GM18519 (cell line): ENCODE measurements at regions not wholly inside any gene's neighbourhood (a gene's known extent, or its start where the extent isn't known, plus 50 kb on each side); places are given as distances from the start of the nearest gene placed in this dataset.

Source experiments
- ATAC-seq: cut with Tn5 transposase; IDR thresholded peaks from one replicate; pipeline ENCODE4 v1.9.1; 2021; ENCODE audit warnings: mild to moderate bottlenecking, moderate library complexity; ENCODE audit not compliant: unreplicated experiment, low FRiP score

GRCh38 chr2:125455110-125455509, 1200.8 kb upstream of the GYPC start:
- peak; percentile 61 for ATAC-seq

DNA sequence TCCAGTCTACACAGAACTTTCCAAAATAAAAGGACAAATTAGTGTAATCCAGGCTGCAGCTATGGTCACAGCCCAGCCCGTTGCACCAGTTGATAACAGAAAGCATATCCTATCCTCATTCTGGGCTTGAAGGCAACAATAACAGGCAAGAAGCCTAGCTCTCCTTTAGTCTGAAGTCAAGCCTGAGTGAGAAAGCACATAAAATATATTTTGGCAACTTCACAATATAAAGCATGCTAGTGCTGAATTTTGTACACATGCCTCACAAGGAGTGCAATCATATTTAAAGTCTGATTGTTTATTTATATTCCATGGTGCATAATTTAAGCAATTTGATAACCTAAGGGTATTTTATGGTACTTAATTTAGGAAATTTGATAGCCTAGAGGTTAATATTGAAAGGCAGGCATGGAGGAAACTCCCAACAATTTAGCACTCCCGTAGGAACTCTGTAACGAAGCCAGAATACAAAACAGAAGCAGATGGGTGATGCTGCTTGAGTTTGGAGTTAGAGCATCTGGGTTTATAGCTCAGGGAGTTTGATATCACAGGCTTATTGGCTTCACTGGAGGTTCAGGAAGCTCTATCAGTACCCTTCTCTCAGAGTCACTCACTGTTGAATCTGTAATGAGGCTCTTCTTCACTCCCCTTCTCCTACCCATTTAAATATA, 1199.1 kb upstream of the GYPC start:
- ATAC-seq = no peak

DNA sequence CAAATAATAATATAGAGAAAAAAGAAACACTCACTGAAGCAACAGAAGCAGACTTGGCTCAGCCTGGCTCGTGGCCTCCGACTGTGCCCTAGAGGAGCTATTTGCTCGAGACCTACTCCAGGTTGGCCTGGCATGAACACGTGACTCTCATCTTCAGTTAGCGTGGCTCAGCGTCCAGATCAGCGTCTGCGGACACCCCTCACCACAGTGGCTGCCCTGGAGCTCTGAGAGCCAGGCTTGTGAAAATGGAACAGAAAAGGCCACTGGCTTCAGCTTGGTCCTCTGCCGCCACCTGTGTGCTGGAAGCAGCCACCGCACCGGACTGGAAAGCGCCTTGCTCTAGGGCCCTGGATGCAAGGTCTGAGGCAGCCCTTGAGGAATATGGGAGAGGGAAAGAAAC, 1184.0 kb upstream of the GYPC start:
- no peak for ATAC-seq

DNA sequence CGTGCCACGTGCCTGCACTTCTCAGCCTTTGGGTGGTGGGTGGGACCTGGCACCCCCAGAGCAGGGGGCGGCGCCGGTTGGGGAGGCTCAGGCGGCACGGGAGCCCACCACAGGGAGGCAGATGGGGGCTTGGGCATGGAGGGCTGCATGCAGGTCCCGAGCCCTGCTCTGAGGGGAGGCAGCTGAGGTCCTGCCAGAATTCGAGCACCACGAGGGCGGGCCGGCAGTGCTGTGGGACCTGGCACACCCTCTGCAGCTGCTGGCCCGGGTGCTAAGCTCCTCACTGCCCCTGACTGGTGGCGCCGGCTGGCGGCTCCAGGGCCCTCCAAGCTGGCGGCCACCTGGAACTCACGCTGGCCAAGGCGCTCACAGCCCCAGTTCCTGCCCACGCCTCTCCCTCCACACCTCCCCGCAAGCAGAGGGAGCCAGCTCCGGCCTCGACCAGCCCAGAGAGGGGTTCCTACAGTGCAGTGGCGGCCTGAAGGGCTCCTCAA, 1176.8 kb upstream of the GYPC start:
- no peak for ATAC-seq

- no peak for ATAC-seq
Measured at GRCh38 chr2:125490308-125490707, 1165.7 kb upstream of the GYPC start.

DNA sequence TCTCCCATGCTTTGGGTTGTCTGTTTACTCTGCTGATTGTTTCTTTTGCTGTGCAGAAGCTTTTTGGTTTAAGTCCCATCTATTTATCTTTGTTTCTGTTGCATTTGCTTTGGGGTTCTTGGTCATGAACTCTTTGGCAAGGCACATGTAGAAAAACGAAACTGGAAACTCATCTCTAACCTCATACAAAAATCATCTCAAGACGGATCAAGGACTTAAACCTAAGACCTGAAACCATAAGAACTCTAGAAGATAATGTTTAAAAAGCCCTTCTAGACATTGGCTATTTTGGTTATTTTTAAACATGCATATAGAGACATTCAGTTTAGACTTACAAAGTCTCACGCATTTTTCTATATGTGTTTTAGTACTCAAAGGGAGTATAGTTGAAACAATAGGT, 1164.3 kb upstream of the GYPC start:
- no peak for ATAC-seq

- no peak for ATAC-seq
Measured at GRCh38 chr2:125512313-125512712, 1143.6 kb upstream of the GYPC start.

DNA sequence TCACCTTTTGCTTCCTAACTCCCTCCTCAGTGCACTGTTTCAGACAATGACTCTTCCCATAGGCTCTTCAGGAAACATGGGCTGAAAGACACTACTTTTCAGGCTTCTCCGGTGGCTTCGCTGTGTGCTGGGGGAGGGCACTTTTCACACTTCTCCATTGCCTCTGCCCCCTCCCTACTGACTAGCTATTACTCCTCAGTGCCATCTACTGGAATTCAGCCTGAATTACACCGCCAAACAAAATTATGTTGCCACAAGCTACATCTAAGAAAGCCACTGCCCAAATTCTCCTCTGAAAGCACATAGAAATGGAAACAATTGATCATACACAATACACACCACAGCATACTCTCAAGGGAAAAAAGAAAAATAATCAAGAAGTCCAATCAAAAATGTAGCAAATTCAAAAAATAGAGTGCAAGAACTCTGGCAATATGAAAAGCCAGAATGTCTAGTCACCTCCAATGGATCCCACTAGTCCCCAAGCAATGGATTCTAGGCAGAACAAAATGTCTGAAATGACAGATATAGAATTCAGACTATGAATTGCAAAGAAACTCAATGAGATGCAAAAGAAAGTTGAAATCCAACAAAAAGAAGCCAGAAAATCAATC, 1139.4 kb upstream of the GYPC start:
- no peak for ATAC-seq

- ATAC-seq = no peak
Measured at GRCh38 chr2:125526093-125526492, 1129.9 kb upstream of the GYPC start.

- no peak for ATAC-seq
Measured at GRCh38 chr2:125535089-125535488, 1120.9 kb upstream of the GYPC start.

GRCh38 chr2:125543968-125544514, 1111.9 kb upstream of the GYPC start:
- ATAC-seq = no peak

DNA sequence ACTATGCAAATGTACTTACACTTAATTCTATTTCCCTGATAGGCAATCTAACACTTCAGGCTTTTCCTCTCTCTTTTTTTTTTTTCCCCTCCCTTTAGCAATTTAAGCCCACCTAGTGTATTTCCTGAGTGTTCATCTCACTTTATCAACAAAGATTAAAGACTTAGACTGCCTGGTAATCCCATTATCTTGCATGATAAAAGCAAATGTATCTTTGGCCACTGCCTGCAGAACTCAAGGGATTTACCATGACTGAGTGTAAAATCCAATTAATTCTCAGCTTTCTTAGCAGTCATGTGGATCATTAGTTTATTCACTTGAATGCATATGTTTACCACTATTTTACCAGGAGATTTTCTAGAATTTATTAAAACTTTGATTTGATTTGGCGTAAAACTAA, 1102.2 kb upstream of the GYPC start:
- ATAC-seq = no peak

DNA sequence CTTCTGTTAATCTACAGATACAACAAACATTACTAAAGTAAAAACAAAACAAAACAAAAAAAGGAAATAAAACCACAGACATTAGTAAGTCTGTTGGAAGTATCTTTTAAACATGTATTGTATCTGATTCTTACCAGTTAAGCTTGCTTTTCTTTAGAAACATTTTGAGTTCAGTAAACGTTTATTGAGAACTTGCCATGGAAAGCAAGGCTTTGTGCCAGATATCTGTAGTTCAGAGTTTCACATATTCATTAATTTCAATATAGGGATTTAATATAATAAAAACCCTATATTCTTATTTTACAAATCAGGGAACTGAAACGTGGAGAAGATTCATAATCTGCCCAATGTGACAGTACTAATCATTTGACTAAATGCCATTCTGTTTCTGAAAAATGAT, 1101.0 kb upstream of the GYPC start:
- no peak for ATAC-seq

- no peak for ATAC-seq
Measured at GRCh38 chr2:125559186-125559585, 1096.8 kb upstream of the GYPC start.

GRCh38 chr2:125560855-125561254, 1095.1 kb upstream of the GYPC start:
- no peak for ATAC-seq

GRCh38 chr2:125561302-125561701, 1094.7 kb upstream of the GYPC start:
- no peak for ATAC-seq

GRCh38 chr2:125562924-125563323, 1093.0 kb upstream of the GYPC start:
- no peak for ATAC-seq

- no peak for ATAC-seq
Measured at GRCh38 chr2:125564471-125564870, 1091.5 kb upstream of the GYPC start.

DNA sequence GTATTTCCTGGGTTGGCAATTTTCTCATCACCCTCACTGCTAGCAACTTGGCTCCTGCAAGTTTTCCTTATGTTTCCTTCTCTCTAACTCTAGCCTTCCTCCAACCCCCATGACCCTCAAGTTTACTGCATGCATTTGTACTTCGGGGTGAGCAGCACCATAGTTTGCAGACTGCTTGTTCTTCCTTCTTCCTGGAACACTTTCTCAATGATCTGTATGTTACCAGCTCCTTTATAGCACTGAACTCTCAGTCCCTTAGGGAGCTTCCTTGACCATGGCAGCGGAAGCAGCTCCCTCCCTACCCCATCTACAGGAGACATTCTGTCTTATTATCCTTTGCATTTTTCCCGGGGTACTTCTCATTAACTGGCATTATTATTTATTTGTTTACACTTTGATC, 1089.5 kb upstream of the GYPC start:
- ATAC-seq = no peak

GRCh38 chr2:125567100-125567499, 1088.9 kb upstream of the GYPC start:
- no peak for ATAC-seq

- no peak for ATAC-seq
Measured at GRCh38 chr2:125572660-125573059, 1083.3 kb upstream of the GYPC start.

GRCh38 chr2:125573432-125573831, 1082.5 kb upstream of the GYPC start:
- ATAC-seq = no peak
